HL-60 (cell line): ENCODE measurements at regions not wholly inside any gene's neighbourhood (a gene's known extent, or its start where the extent isn't known, plus 50 kb on each side); places are given as distances from the start of the nearest gene placed in this dataset.

Experiments
- DNase-seq, 2 experiments: peaks; one replicate each; pipeline ENCODE4 v3.0.0-alpha.2; 2010 to 2020; ENCODE audit warnings: low read depth in 1 of 2, low spot score in 1 of 2
- H3K27ac ChIP-seq: fragments of 250-450 bp; sonication (Bioruptor Pico); replicated peaks from 2 replicates; pipeline ENCODE4 v1.5.1; 2020; ENCODE audit warnings: mild to moderate bottlenecking, moderate library complexity
- H3K27me3 ChIP-seq: fragments of 250-450 bp; sonication (Bioruptor Pico); 2 replicates; pipeline ENCODE4 v1.5.1; 2021; ENCODE audit warnings: mild to moderate bottlenecking, moderate library complexity; ENCODE audit not compliant: insufficient read depth, poor library complexity, severe bottlenecking
- H3K4me3 ChIP-seq: replicated peaks from 2 replicates; pipeline ENCODE4 v1.5.1; 2011; ENCODE audit warnings: mild to moderate bottlenecking, control low read depth, low read length; ENCODE audit not compliant: insufficient read depth
- GABPA ChIP-seq: IDR thresholded peaks from 2 replicates; pipeline ENCODE4 v1.6.1; 2012; ENCODE audit warnings: low read depth
- POLR2AphosphoS5 ChIP-seq: IDR thresholded peaks from 2 replicates; pipeline ENCODE4 v1.6.1; 2012; ENCODE audit warnings: low read depth
- SPI1 ChIP-seq: IDR thresholded peaks from 2 replicates; pipeline ENCODE4 v1.6.1; 2012; ENCODE audit warnings: low read depth, mild to moderate bottlenecking, borderline replicate concordance
- TF ChIP-seq, protein P1 (sequence below): IDR thresholded peaks from 2 replicates; pipeline ENCODE4 v1.6.1; 2012; ENCODE audit warnings: low read depth; ENCODE audit not compliant: insufficient replicate concordance
- TF ChIP-seq, protein P2 (sequence below): IDR thresholded peaks from one replicate; pipeline ENCODE4 v1.5.1; 2011; ENCODE audit warnings: low read length, control low read depth, inconsistent platforms; ENCODE audit not compliant: insufficient read depth

DNA sequence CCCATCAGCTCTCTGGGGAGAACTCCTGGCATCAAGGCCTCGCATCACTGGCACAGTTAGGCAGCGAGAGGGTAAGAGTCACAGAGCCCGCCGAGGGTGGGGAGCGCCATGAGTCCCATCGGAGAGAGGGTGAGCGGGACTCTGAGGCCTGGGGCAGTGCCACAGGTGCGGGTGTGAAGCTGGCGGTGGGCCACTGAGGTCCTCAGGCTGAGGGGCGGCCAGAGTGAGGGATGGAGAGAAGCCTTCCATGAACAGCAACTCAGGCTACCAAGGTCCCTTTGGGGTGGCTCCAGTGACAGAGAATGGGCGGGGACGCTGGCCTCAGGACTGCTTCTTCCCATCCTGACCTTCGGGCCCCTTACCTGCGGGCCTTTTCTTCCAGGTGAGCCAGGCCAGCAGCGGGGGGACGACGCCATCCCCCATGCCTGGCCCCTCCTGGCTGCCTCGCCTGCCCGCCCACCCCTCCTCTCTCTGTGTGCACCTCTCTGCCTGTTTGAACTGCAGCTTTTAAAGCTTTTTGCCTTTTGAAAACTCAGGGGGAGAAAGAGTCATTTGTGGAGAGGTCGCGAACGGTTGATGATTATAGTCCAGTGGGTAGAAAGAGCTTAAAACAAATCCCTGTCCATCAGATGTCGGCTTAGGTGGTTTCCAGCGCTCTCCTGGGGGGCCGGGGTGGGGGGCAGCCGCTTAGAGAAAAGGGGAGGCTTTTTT, 149.3 kb upstream of the GSE1 start:
- H3K27me3 ChIP-seq = no peaks in the 10 kb centered on the region
- DNase-seq = no peak
- no peak overlapping the region for H3K27ac ChIP-seq
- no peak overlapping the region for H3K4me3 ChIP-seq
- TF ChIP-seq, protein P1, sequence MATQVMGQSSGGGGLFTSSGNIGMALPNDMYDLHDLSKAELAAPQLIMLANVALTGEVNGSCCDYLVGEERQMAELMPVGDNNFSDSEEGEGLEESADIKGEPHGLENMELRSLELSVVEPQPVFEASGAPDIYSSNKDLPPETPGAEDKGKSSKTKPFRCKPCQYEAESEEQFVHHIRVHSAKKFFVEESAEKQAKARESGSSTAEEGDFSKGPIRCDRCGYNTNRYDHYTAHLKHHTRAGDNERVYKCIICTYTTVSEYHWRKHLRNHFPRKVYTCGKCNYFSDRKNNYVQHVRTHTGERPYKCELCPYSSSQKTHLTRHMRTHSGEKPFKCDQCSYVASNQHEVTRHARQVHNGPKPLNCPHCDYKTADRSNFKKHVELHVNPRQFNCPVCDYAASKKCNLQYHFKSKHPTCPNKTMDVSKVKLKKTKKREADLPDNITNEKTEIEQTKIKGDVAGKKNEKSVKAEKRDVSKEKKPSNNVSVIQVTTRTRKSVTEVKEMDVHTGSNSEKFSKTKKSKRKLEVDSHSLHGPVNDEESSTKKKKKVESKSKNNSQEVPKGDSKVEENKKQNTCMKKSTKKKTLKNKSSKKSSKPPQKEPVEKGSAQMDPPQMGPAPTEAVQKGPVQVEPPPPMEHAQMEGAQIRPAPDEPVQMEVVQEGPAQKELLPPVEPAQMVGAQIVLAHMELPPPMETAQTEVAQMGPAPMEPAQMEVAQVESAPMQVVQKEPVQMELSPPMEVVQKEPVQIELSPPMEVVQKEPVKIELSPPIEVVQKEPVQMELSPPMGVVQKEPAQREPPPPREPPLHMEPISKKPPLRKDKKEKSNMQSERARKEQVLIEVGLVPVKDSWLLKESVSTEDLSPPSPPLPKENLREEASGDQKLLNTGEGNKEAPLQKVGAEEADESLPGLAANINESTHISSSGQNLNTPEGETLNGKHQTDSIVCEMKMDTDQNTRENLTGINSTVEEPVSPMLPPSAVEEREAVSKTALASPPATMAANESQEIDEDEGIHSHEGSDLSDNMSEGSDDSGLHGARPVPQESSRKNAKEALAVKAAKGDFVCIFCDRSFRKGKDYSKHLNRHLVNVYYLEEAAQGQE = no peak
- no peak for TF ChIP-seq SPI1
- TF ChIP-seq POLR2AphosphoS5 = no peak
- TF ChIP-seq, protein P2, sequence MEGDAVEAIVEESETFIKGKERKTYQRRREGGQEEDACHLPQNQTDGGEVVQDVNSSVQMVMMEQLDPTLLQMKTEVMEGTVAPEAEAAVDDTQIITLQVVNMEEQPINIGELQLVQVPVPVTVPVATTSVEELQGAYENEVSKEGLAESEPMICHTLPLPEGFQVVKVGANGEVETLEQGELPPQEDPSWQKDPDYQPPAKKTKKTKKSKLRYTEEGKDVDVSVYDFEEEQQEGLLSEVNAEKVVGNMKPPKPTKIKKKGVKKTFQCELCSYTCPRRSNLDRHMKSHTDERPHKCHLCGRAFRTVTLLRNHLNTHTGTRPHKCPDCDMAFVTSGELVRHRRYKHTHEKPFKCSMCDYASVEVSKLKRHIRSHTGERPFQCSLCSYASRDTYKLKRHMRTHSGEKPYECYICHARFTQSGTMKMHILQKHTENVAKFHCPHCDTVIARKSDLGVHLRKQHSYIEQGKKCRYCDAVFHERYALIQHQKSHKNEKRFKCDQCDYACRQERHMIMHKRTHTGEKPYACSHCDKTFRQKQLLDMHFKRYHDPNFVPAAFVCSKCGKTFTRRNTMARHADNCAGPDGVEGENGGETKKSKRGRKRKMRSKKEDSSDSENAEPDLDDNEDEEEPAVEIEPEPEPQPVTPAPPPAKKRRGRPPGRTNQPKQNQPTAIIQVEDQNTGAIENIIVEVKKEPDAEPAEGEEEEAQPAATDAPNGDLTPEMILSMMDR = no peak
- TF ChIP-seq GABPA = no peak

DNA sequence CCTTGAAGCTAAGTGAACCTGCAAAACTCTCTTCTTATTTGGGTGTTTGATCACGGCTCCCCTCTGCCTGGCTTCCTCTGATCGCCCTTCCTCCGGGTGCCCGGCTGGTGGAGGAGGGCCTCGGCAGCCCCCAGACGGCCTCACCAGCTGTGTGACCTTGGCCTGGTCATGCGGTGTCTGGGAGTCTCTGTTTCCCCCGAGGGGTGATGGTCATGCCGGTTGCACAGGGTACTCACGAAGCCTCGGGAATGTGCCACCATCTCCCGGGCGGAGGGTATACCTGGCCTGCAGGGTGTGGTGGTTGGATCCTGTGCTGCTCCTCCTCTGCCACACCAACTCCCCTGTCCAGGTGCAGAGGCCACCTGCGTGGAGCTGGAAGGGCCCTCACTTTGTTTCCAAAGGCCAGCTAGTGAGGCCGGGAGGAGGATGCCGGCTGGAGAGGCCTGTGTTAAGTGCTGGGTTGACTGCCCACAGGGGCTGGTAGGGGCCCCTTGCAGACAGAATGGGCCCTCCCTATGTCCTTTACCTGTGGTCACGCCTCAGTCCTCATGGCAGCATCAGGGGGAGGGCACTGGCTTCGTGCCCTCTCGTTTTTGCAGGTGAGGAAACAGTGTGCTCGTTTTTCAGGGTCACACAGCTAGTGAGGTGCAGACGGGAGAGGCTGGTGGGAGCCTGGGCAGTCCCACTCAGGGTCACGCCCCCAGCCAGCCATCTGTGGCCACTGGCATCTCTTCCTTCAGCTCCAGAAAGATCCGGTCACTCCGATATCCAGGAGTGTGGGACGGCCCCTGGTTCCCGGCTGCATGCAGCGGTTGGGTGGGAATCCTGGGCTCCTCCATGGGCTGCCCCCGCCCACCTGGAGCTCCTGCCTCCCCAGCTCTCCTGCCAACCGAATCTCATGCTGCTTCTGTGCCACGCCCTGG, 148.5 kb upstream of the GSE1 start:
- H3K27me3 ChIP-seq = no peaks in the 10 kb centered on the region

More for the DNA sequence above, 148.5 kb upstream of the GSE1 start:
- TF ChIP-seq, protein P2 = no peak
- TF ChIP-seq, protein P1 = no peak
- TF ChIP-seq SPI1 = no peak
- TF ChIP-seq GABPA = no peak
- TF ChIP-seq POLR2AphosphoS5 = no peak
- no peak overlapping the region for H3K27ac ChIP-seq
- no peak overlapping the region for H3K4me3 ChIP-seq
- no peak for DNase-seq
